ENCODE measurements at regions not wholly inside any gene's neighbourhood (a gene's known extent, or its start where the extent isn't known, plus 50 kb on each side); places are given as distances from the start of the nearest gene placed in this dataset.

- ChIA-PET CTCF (no interaction called here), POLR2A (no interaction called here)
- H3K9ac ChIP-seq, result no peak overlapping the region
- H4K20me1 ChIP-seq (ENCODE audit: insufficient read depth), result no peaks in the 10 kb centered on the region
- H2AFZ ChIP-seq (ENCODE audit: low read depth), result no peak overlapping the region
- no peaks in the 10 kb centered on the region for H3K9me2 ChIP-seq
- H3K27ac ChIP-seq (ENCODE audit: low read depth in 2 of 2, low read length in 1 of 2), result no peak overlapping the region
- H3K9me3 ChIP-seq, result no peaks in the 10 kb centered on the region
- peaks cover 0 to 2% of the 10 kb centered on the region in 2 experiments; a peak in 1 of 4 replicates for H3K4me1 ChIP-seq (ENCODE audit: control insufficient read depth in 1 of 2, insufficient read depth in 2 of 2, low read depth in 1 of 2, low read length in 1 of 2)
- no peaks in the 10 kb centered on the region for H3K79me2 ChIP-seq (ENCODE audit: insufficient read depth)
- DNase-seq, result no peak
- H3F3A ChIP-seq (replicated peaks; ENCODE audit: insufficient read depth), result no peaks in the 10 kb centered on the region
- no peaks in the 10 kb centered on the region; the same call in 1 of the 2 replicates for H3K27me3 ChIP-seq (ENCODE audit: insufficient read depth)
- TF ChIP-seq YY1 (IDR thresholded peaks at IDR 0.05; ENCODE audit: low read depth) (no peak), MXI1 (IDR thresholded peaks at IDR 0.05; ENCODE audit: low read depth, low read length) (no peak), FOXM1 (IDR thresholded peaks at IDR 0.05; ENCODE audit: low read depth) (no peak), GATA2 (CRISPR knock-in tag; IDR thresholded peaks at IDR 0.05) (no peak), USF2 (IDR thresholded peaks at IDR 0.05; ENCODE audit: borderline replicate concordance, low read depth, low read length) (no peak), RFX5 (IDR thresholded peaks at IDR 0.05; ENCODE audit: low read length) (no peak), PBX3 (IDR thresholded peaks at IDR 0.05) (no peak), GABPA (IDR thresholded peaks at IDR 0.05; ENCODE audit: low read depth) (no peak), SMC3 (IDR thresholded peaks at IDR 0.05; ENCODE audit: low read depth, low read length) (no peak), POLR2AphosphoS5 (IDR thresholded peaks at IDR 0.05; ENCODE audit: low read depth, low read length) (no peak)
- H3K4me2 ChIP-seq, result no peak overlapping the region
- WGBS (ENCODE audit: low lambda C conversion rate), result 64% methylated on average over 6 of the region's 6 CpGs
- no peak overlapping the region for H3K4me3 ChIP-seq (ENCODE audit: low read depth in 2 of 2, low read length in 1 of 2)
- no peaks in the 10 kb centered on the region for H3K36me3 ChIP-seq (replicated peaks in 1 of 2; ENCODE audit: control insufficient read depth in 1 of 2, insufficient read depth in 2 of 2, low read length in 1 of 2)
Measured at GRCh38 chr3:72279631-72280041, 494.7 kb upstream of the PROK2 start.

- no peak for TF ChIP-seq PBX3 (IDR thresholded peaks at IDR 0.05)
- Histone ChIP-seq H2AFZ (ENCODE audit: low read depth) (no peak overlapping the region), H3K36me3 (replicated peaks in 1 of 2; ENCODE audit: control insufficient read depth in 1 of 2, insufficient read depth in 2 of 2, low read length in 1 of 2) (no peaks in the 10 kb centered on the region), H3K4me1 (ENCODE audit: control insufficient read depth in 1 of 2, insufficient read depth in 2 of 2, low read depth in 1 of 2, low read length in 1 of 2) (peaks cover 0 to 7% of the 10 kb centered on the region in 2 experiments; a peak in 1 of 4 replicates), H4K20me1 (ENCODE audit: insufficient read depth) (no peaks in the 10 kb centered on the region), H3K4me2 (no peak overlapping the region), H3K27ac (ENCODE audit: low read depth in 2 of 2, low read length in 1 of 2) (no peak overlapping the region), H3K79me2 (ENCODE audit: insufficient read depth) (no peaks in the 10 kb centered on the region), H3K4me3 (ENCODE audit: low read depth in 2 of 2, low read length in 1 of 2) (no peak overlapping the region), H3K9me3 (no peaks in the 10 kb centered on the region), H3K9ac (no peak overlapping the region), H3K9me2 (no peaks in the 10 kb centered on the region), H3F3A (replicated peaks; ENCODE audit: insufficient read depth) (no peaks in the 10 kb centered on the region), H3K27me3 (ENCODE audit: insufficient read depth) (no peaks in the 10 kb centered on the region; the same call in 1 of the 2 replicates)
- DNase-seq, result no peak
- CTCF ChIA-PET, result interaction anchor here (0.6 kb wide), 1 partner anchor 565 kb away, joined by 3 read pairs; no protein-coding TSS in a partner anchor
- POLR2A ChIA-PET, result no interaction called here
- WGBS (ENCODE audit: low lambda C conversion rate), result 71% methylated on average over 3 of the region's 3 CpGs
Measured at GRCh38 chr3:72279068-72279604, 494.2 kb upstream of the PROK2 start.
